ENCODE measurements at regions not wholly inside any gene's neighbourhood (a gene's known extent, or its start where the extent isn't known, plus 50 kb on each side); places are given as distances from the start of the nearest gene placed in this dataset.

GRCh38 chr4:152015597-152016302 lies 254.9 kb upstream of the GATB start:
- no peak for FAIRE-seq
- intact Hi-C loops (cut with micrococcal nuclease; ENCODE audit: unreplicated experiment) (no loop called here), in situ Hi-C loops (cut with MboI) (no loop called here)
- no peak overlapping the region for H3K27ac ChIP-seq (ENCODE audit: control insufficient read depth, insufficient read depth)
- ChIA-PET POLR2A (no interaction called here), RAD21 (ENCODE audit: unreplicated experiment) (no interaction called here), CTCF (no interaction called here), SMC1A (ENCODE audit: uncharacterized antibody, unreplicated experiment) (no interaction called here)
- no TSS peak for BruUV-seq (replicated peaks)
- no peaks in the 10 kb centered on the region for H4K20me1 ChIP-seq (ENCODE audit: control insufficient read depth, insufficient read depth)
- ATAC-seq: no peak
- no peak overlapping the region for H3K4me3 ChIP-seq
- no peaks in the 10 kb centered on the region for H3K27me3 ChIP-seq (replicated peaks in 1 of 2; ENCODE audit: control insufficient read depth in 2 of 2, insufficient read depth in 2 of 2, low read length in 1 of 2)
- no peak overlapping the region for H2AFZ ChIP-seq (ENCODE audit: control insufficient read depth, low read depth, low read length)
- H3K79me2 ChIP-seq (ENCODE audit: control insufficient read depth, insufficient read depth, low read length): no peaks in the 10 kb centered on the region
- TF ChIP-seq ATF7 (IDR thresholded peaks at IDR 0.05; ENCODE audit: low read depth) (peak; percentile 60; the same call in 1 of the 2 replicates), NFIC (IDR thresholded peaks at IDR 0.05; ENCODE audit: low read depth, low read length) (no peak)
- WGBS (ENCODE audit: insufficient coverage, insufficient replicate concordance, low lambda C conversion rate, missing lambda C conversion rate): 70% methylated on average over 11 of the region's 11 CpGs
- H3K4me2 ChIP-seq (ENCODE audit: control insufficient read depth, insufficient read depth): no peak overlapping the region
- peaks cover 13% of the 10 kb centered on the region for H3K4me1 ChIP-seq (ENCODE audit: control insufficient read depth, insufficient read depth, low read length)
- no peaks in the 10 kb centered on the region for H3K36me3 ChIP-seq (ENCODE audit: control insufficient read depth in 2 of 2, insufficient read depth in 2 of 2, low read length in 1 of 2)
- H3K9me3 ChIP-seq (replicated peaks; ENCODE audit: control insufficient read depth, insufficient read depth, low read length): peaks cover 3% of the 10 kb centered on the region; the same call in 2 of the 3 replicates
- no peak for DNase-seq (ENCODE audit: low read depth, low spot score)
- no peak overlapping the region for H3K9ac ChIP-seq (ENCODE audit: control insufficient read depth, insufficient read depth, low read length)

GRCh38 chr4:152014280-152014679 lies 253.5 kb upstream of the GATB start:
- no peaks in the 10 kb centered on the region for H3K27me3 ChIP-seq (replicated peaks in 1 of 2; ENCODE audit: control insufficient read depth in 2 of 2, insufficient read depth in 2 of 2, low read length in 1 of 2)
- peaks cover 3% of the 10 kb centered on the region; the same call in 2 of the 3 replicates for H3K9me3 ChIP-seq (replicated peaks; ENCODE audit: control insufficient read depth, insufficient read depth, low read length)
- BruUV-seq (replicated peaks): no TSS peak
- peak; percentile 55 for DNase-seq (ENCODE audit: low read depth, low spot score)
- SMC1A ChIA-PET (ENCODE audit: uncharacterized antibody, unreplicated experiment): no interaction called here
- CTCF ChIA-PET: no interaction called here
- H2AFZ ChIP-seq (ENCODE audit: control insufficient read depth, low read depth, low read length): peak overlapping the region; percentile 66
- ATAC-seq: peak; percentile 94
- 4% methylated on average over 3 of the region's 3 CpGs for WGBS (ENCODE audit: insufficient coverage, insufficient replicate concordance, low lambda C conversion rate, missing lambda C conversion rate)
- RAD21 ChIA-PET (ENCODE audit: unreplicated experiment): interaction anchor here (0.6 kb wide), 1 partner anchor 290 kb away, joined by 3 read pairs; no protein-coding TSS in a partner anchor
- POLR2A ChIA-PET: no interaction called here
- peaks cover 13% of the 10 kb centered on the region for H3K4me1 ChIP-seq (ENCODE audit: control insufficient read depth, insufficient read depth, low read length)
- H3K27ac ChIP-seq (ENCODE audit: control insufficient read depth, insufficient read depth): peak overlapping the region; percentile 54; the same call in 1 of the 2 replicates
- no peak overlapping the region for H3K9ac ChIP-seq (ENCODE audit: control insufficient read depth, insufficient read depth, low read length)
- H3K4me3 ChIP-seq: no peak overlapping the region
- peak overlapping the region; percentile 65; the same call in 1 of the 2 replicates for H3K4me2 ChIP-seq (ENCODE audit: control insufficient read depth, insufficient read depth)
- H3K79me2 ChIP-seq (ENCODE audit: control insufficient read depth, insufficient read depth, low read length): no peaks in the 10 kb centered on the region
- in situ Hi-C loops (cut with MboI): no loop called here
- peak; percentile 38 for FAIRE-seq
- intact Hi-C loops (cut with micrococcal nuclease; ENCODE audit: unreplicated experiment): no loop called here
- H3K36me3 ChIP-seq (ENCODE audit: control insufficient read depth in 2 of 2, insufficient read depth in 2 of 2, low read length in 1 of 2): no peaks in the 10 kb centered on the region
- no peaks in the 10 kb centered on the region for H4K20me1 ChIP-seq (ENCODE audit: control insufficient read depth, insufficient read depth)
- TF ChIP-seq NFYB (IDR thresholded peaks at IDR 0.05; ENCODE audit: insufficient read depth, low read depth, low read length) (no peak), CEBPB (IDR thresholded peaks at IDR 0.05; ENCODE audit: borderline replicate concordance in 1 of 2, low read depth in 2 of 2, low read length in 2 of 2) (no peak), RAD21 (IDR thresholded peaks at IDR 0.05; ENCODE audit: insufficient read depth, low read depth, low read length) (no peak), MYB (IDR thresholded peaks at IDR 0.05; ENCODE audit: borderline replicate concordance, low read depth, low read length) (no peak), ZBTB33 (IDR thresholded peaks at IDR 0.05) (no peak), MEF2A (IDR thresholded peaks at IDR 0.05; ENCODE audit: insufficient read depth, low read depth, low read length) (peak; percentile 53; the same call in 1 of the 2 replicates), GATAD2B (conservative IDR thresholded peaks at IDR 0.05; ENCODE audit: low read depth) (no peak), ZNF24 (IDR thresholded peaks at IDR 0.05) (no peak), REST (IDR thresholded peaks at IDR 0.05; ENCODE audit: low read depth, low read length) (no peak), TARDBP (IDR thresholded peaks at IDR 0.05; ENCODE audit: borderline replicate concordance) (no peak)

Data from GM12878 (cell line).